ENCODE measurements at regions not wholly inside any gene's neighbourhood (a gene's known extent, or its start where the extent isn't known, plus 50 kb on each side); places are given as distances from the start of the nearest gene placed in this dataset.

DNA sequence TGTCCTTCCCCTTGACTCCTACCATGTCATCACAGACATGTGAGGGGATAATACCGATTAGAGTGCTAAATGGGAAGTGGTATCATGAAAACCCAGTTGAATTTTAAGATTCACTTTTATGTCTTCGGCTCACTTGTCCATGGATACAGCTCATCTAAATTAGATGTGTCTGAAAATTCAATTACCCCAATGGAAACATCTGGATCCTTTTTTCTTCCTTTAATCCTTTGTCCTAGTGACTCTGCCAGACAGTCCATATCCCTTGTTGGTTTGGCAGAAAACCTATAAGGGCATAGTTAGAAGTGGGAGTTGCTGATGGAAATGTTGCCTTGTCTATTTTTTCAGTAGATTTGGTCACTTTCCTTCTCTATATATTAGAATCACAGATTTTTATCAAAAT is 271.9 kb downstream of the MTERF1 start:
- ChIA-PET POLR2A (no interaction called here), CTCF (no interaction called here)
- Mint-ChIP-seq H3K4me3 (no peak overlapping the region), H3K4me1 (peaks cover 4% of the 10 kb centered on the region), H3K9me3 (peaks cover 14% of the 10 kb centered on the region), H3K27ac (no peak overlapping the region), H3K36me3 (no peaks in the 10 kb centered on the region), H3K27me3 (ENCODE audit: low read depth) (no peaks in the 10 kb centered on the region)
- no peak for ATAC-seq
- DNase-seq (ENCODE audit: low spot score) = no peak
- TF ChIP-seq JAZF1 (CRISPR knock-in tag; IDR thresholded peaks at IDR 0.05) (no peak), ZSCAN18 (CRISPR knock-in tag; IDR thresholded peaks at IDR 0.05) (no peak), STAT6 (CRISPR knock-in tag; conservative IDR thresholded peaks at IDR 0.05; ENCODE audit: low read depth) (no peak), PREB (CRISPR knock-in tag; IDR thresholded peaks at IDR 0.05; ENCODE audit: borderline replicate concordance) (no peak), NR2C2 (CRISPR knock-in tag; IDR thresholded peaks at IDR 0.05) (no peak), GABPB1 (CRISPR knock-in tag; IDR thresholded peaks at IDR 0.05) (no peak)
- TF ChIP-seq, protein P1, sequence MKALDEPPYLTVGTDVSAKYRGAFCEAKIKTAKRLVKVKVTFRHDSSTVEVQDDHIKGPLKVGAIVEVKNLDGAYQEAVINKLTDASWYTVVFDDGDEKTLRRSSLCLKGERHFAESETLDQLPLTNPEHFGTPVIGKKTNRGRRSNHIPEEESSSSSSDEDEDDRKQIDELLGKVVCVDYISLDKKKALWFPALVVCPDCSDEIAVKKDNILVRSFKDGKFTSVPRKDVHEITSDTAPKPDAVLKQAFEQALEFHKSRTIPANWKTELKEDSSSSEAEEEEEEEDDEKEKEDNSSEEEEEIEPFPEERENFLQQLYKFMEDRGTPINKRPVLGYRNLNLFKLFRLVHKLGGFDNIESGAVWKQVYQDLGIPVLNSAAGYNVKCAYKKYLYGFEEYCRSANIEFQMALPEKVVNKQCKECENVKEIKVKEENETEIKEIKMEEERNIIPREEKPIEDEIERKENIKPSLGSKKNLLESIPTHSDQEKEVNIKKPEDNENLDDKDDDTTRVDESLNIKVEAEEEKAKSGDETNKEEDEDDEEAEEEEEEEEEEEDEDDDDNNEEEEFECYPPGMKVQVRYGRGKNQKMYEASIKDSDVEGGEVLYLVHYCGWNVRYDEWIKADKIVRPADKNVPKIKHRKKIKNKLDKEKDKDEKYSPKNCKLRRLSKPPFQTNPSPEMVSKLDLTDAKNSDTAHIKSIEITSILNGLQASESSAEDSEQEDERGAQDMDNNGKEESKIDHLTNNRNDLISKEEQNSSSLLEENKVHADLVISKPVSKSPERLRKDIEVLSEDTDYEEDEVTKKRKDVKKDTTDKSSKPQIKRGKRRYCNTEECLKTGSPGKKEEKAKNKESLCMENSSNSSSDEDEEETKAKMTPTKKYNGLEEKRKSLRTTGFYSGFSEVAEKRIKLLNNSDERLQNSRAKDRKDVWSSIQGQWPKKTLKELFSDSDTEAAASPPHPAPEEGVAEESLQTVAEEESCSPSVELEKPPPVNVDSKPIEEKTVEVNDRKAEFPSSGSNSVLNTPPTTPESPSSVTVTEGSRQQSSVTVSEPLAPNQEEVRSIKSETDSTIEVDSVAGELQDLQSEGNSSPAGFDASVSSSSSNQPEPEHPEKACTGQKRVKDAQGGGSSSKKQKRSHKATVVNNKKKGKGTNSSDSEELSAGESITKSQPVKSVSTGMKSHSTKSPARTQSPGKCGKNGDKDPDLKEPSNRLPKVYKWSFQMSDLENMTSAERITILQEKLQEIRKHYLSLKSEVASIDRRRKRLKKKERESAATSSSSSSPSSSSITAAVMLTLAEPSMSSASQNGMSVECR (CRISPR knock-in tag; IDR thresholded peaks at IDR 0.05; ENCODE audit: borderline replicate concordance) = no peak

GRCh38 chr7:91609525-91609924 is 271.0 kb downstream of the MTERF1 start:
- Mint-ChIP-seq H3K27ac (no peak overlapping the region), H3K9me3 (peaks cover 14% of the 10 kb centered on the region), H3K4me3 (no peak overlapping the region), H3K4me1 (no peaks in the 10 kb centered on the region), H3K36me3 (no peaks in the 10 kb centered on the region), H3K27me3 (ENCODE audit: low read depth) (no peaks in the 10 kb centered on the region)
- DNase-seq (ENCODE audit: low spot score) = no peak
- ChIA-PET POLR2A (no interaction called here), CTCF (no interaction called here)
- no peak for ATAC-seq
- no peak for TF ChIP-seq IRF2 (CRISPR knock-in tag; IDR thresholded peaks at IDR 0.05; ENCODE audit: borderline replicate concordance, low read depth)
- no peak for TF ChIP-seq ZNF423 (CRISPR knock-in tag; IDR thresholded peaks at IDR 0.05)
- TF ChIP-seq, protein P2, sequence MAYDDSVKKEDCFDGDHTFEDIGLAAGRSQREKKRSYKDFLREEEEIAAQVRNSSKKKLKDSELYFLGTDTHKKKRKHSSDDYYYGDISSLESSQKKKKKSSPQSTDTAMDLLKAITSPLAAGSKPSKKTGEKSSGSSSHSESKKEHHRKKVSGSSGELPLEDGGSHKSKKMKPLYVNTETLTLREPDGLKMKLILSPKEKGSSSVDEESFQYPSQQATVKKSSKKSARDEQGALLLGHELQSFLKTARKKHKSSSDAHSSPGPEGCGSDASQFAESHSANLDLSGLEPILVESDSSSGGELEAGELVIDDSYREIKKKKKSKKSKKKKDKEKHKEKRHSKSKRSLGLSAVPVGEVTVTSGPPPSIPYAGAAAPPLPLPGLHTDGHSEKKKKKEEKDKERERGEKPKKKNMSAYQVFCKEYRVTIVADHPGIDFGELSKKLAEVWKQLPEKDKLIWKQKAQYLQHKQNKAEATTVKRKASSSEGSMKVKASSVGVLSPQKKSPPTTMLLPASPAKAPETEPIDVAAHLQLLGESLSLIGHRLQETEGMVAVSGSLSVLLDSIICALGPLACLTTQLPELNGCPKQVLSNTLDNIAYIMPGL (CRISPR knock-in tag; IDR thresholded peaks at IDR 0.05) = no peak
- no peak for TF ChIP-seq GABPB1 (CRISPR knock-in tag; IDR thresholded peaks at IDR 0.05)
- TF ChIP-seq NR1H2 (CRISPR knock-in tag; IDR thresholded peaks at IDR 0.05) = no peak
- TF ChIP-seq, protein P3, sequence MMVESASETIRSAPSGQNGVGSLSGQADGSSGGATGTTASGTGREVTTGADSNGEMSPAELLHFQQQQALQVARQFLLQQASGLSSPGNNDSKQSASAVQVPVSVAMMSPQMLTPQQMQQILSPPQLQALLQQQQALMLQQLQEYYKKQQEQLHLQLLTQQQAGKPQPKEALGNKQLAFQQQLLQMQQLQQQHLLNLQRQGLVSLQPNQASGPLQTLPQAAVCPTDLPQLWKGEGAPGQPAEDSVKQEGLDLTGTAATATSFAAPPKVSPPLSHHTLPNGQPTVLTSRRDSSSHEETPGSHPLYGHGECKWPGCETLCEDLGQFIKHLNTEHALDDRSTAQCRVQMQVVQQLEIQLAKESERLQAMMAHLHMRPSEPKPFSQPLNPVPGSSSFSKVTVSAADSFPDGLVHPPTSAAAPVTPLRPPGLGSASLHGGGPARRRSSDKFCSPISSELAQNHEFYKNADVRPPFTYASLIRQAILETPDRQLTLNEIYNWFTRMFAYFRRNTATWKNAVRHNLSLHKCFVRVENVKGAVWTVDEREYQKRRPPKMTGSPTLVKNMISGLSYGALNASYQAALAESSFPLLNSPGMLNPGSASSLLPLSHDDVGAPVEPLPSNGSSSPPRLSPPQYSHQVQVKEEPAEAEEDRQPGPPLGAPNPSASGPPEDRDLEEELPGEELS (CRISPR knock-in tag; IDR thresholded peaks at IDR 0.05) = no peak
- TF ChIP-seq MXD4 (CRISPR knock-in tag; IDR thresholded peaks at IDR 0.05; ENCODE audit: borderline replicate concordance) = no peak
- TF ChIP-seq USF2 (CRISPR knock-in tag; IDR thresholded peaks at IDR 0.05) = no peak
- TF ChIP-seq FOXJ3 (CRISPR knock-in tag; IDR thresholded peaks at IDR 0.05; ENCODE audit: borderline replicate concordance) = no peak
- TF ChIP-seq SMAD3 (CRISPR knock-in tag; IDR thresholded peaks at IDR 0.05; ENCODE audit: borderline replicate concordance) = no peak
- TF ChIP-seq PREB (CRISPR knock-in tag; IDR thresholded peaks at IDR 0.05; ENCODE audit: borderline replicate concordance) = no peak
- TF ChIP-seq ZMAT4 (CRISPR knock-in tag; IDR thresholded peaks at IDR 0.05) = no peak
